Activated naive CD4-positive, alpha-beta T cell treated with anti-CD3 and anti-CD28 coated beads, Interleukin-2, amount 10 ng/mL, durations not matched to agents 7 days and 5 days (primary cell): ENCODE measurements at regions not wholly inside any gene's neighbourhood (a gene's known extent, or its start where the extent isn't known, plus 50 kb on each side); places are given as distances from the start of the nearest gene placed in this dataset.
"Not testable (repeated sequence)": the region's sequence is repeated elsewhere in the genome, so short reads cannot be mapped to it uniquely, and the experiment has no call there.

Experiments used
- CTCF ChIA-PET: fragments of 350-600 bp; sonication (Branson Sonifier 250); formaldehyde crosslinking; loops from one replicate; lab custom pipeline; 2021; ENCODE audit warnings: antibody characterized with exemption; lab: Charles Lee
- DNase-seq: peaks from one replicate; pipeline ENCODE4 v3.0.0-alpha.2; 2020
- H3K27ac Mint-ChIP-seq: one replicate; pipeline ENCODE4 v1.8.0; 2021; ENCODE audit warnings: mild to moderate bottlenecking, moderate library complexity, mixed read lengths
- H3K27me3 Mint-ChIP-seq: one replicate; pipeline ENCODE4 v1.8.0; 2021; ENCODE audit warnings: mild to moderate bottlenecking, mixed read lengths
- H3K36me3 Mint-ChIP-seq: one replicate; pipeline ENCODE4 v1.8.0; 2021; ENCODE audit warnings: mixed read lengths
- H3K4me1 Mint-ChIP-seq: one replicate; pipeline ENCODE4 v1.8.0; 2021; ENCODE audit warnings: mixed read lengths
- H3K4me3 Mint-ChIP-seq: one replicate; pipeline ENCODE4 v1.8.0; 2021; ENCODE audit warnings: mild to moderate bottlenecking, moderate library complexity, mixed read lengths
- H3K9me3 Mint-ChIP-seq: one replicate; pipeline ENCODE4 v1.8.0; 2021; ENCODE audit warnings: mixed read lengths

- CTCF ChIA-PET, result no interaction called here
- Mint-ChIP-seq H3K4me1 (peaks cover 13% of the 10 kb centered on the region), H3K27me3 (no peaks in the 10 kb centered on the region), H3K27ac (no peak overlapping the region), H3K36me3 (no peaks in the 10 kb centered on the region), H3K9me3 (no peaks in the 10 kb centered on the region), H3K4me3 (no peak overlapping the region)
- no peak for DNase-seq
Observed at GRCh38 chr21:35395728-35396127, 346.6 kb upstream of the RUNX1 start.

- Mint-ChIP-seq H3K4me1 (peaks cover 7% of the 10 kb centered on the region), H3K36me3 (no peaks in the 10 kb centered on the region), H3K9me3 (no peaks in the 10 kb centered on the region), H3K27me3 (no peaks in the 10 kb centered on the region), H3K27ac (no peak overlapping the region), H3K4me3 (no peak overlapping the region)
- no peak for DNase-seq
- CTCF ChIA-PET, result no interaction called here
Observed at GRCh38 chr21:35394634-35395369, 345.7 kb upstream of the RUNX1 start.

DNA sequence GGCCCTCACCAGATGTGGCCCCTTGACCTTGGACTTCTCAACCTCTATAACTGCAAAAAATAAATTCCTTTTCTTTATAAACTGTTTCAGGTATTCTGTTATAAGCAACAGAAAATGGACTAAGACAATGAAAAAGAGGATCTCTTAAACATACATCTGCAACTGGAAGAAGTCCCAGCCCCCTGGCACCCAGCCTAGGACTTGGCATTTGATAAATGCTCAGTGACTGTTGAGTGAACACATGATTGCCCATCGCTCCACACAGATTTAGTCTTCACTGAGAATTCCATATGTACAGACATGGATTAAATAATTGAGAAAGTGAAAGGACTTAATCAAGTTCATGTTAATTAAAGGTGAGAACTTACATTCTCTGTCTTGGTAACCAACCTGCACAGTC is 344.9 kb upstream of the RUNX1 start:
- H3K4me3 Mint-ChIP-seq, result no peak overlapping the region
- no peaks in the 10 kb centered on the region for H3K9me3 Mint-ChIP-seq

DNA sequence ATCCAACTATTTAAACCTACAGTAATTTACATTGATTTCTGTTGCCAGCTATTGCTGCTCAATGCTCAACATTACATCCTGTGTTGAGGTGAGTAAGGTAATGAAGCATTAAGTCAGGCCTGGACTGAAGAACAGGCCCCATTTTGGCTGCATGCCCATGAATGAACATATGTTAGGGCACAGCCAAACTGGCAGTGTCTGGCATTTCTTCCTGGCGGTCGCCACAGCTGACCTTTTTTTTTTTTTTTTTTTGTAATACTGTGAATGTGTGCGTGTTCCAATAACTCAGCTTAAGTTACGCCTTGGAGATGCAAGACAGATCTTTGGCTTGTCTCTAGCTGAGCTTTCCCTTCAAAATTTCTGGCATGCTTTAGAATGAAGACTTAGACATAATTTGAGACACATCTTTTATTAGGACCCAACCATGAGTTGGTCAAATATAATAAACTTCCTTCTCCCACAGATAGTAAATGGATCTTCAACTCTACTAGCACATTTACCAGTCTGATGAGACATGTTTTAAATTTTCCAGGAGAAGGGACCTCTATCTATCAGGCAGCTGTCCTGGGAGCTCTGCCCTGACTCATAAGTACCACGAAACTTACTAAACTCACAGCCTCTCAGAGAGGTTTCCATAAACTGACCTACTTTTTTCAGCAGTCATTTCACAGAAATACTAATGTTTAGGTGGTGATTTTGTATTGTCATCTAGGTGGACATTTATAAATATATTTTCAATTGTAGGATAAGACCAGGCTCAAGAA is 341.1 kb upstream of the RUNX1 start:
- Mint-ChIP-seq H3K4me1 (no peaks in the 10 kb centered on the region), H3K27ac (no peak overlapping the region), H3K4me3 (no peak overlapping the region), H3K27me3 (peaks cover 8% of the 10 kb centered on the region), H3K36me3 (no peaks in the 10 kb centered on the region), H3K9me3 (no peaks in the 10 kb centered on the region)
- CTCF ChIA-PET, result no interaction called here
- no peak for DNase-seq

More for the DNA sequence above, 344.9 kb upstream of the RUNX1 start:
- H3K27ac Mint-ChIP-seq, result no peak overlapping the region
- CTCF ChIA-PET, result no interaction called here
- no peaks in the 10 kb centered on the region for H3K27me3 Mint-ChIP-seq
- H3K36me3 Mint-ChIP-seq, result no peaks in the 10 kb centered on the region
- H3K4me1 Mint-ChIP-seq, result peaks cover 5% of the 10 kb centered on the region
- DNase-seq, result no peak

DNA sequence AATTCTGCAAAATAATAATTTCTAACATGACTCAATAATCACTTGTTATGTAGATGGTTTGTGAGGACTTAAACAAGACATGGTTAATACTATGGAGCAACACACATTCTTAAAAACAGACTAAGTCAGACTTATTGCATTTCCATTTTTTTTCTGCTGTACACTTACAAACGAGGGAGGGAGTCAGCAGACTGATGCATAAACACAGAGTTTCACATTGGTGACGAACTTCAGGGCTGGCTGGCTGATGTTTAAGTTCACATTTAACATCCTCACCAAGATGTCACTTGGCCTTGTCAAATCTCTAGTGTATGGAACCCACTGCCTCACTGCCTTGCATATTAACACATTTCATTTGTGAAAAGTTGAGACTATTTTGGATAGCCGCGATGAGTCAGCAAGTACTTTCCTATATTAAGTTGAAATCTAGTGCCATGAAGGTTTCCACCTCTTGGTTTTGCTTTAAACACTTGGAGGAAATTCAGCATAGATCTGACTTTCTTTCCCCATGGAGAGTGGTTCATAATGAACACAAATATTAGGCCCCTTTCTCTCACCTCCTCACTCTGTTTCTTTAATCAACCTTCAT is 337.5 kb upstream of the RUNX1 start:
- CTCF ChIA-PET, result no interaction called here
- Mint-ChIP-seq H3K9me3 (no peaks in the 10 kb centered on the region), H3K4me1 (no peaks in the 10 kb centered on the region), H3K36me3 (no peaks in the 10 kb centered on the region), H3K4me3 (no peak overlapping the region), H3K27me3 (peaks cover 14% of the 10 kb centered on the region), H3K27ac (no peak overlapping the region)
- no peak for DNase-seq

DNA sequence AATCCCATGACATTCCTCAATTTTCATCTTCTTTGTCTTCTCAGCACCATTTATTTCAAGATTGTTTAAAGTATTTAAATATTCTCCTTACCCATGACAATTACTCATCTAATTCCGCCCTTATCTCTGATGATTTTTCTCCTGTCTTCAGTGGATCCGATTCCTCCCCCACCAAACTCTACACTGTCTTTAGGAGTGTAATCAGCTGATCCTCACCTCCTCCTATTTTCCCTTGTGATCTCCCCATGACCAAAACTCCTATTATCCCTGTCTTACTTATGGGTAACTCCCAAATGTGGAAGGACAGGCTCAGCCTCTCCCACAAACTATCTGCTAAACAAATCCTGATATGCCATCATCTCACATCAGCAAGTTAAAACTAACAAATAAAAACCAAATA is 335.3 kb upstream of the RUNX1 start:
- CTCF ChIA-PET, result no interaction called here
- DNase-seq, result no peak
- peaks cover 14% of the 10 kb centered on the region for H3K27me3 Mint-ChIP-seq
- H3K9me3 Mint-ChIP-seq, result no peaks in the 10 kb centered on the region
- no peaks in the 10 kb centered on the region for H3K4me1 Mint-ChIP-seq
- H3K27ac Mint-ChIP-seq, result no peak overlapping the region
- no peak overlapping the region for H3K4me3 Mint-ChIP-seq
- no peaks in the 10 kb centered on the region for H3K36me3 Mint-ChIP-seq

- peaks cover 6% of the 10 kb centered on the region for H3K27me3 Mint-ChIP-seq
Observed at GRCh38 chr21:35382696-35383095, 333.6 kb upstream of the RUNX1 start.

DNA sequence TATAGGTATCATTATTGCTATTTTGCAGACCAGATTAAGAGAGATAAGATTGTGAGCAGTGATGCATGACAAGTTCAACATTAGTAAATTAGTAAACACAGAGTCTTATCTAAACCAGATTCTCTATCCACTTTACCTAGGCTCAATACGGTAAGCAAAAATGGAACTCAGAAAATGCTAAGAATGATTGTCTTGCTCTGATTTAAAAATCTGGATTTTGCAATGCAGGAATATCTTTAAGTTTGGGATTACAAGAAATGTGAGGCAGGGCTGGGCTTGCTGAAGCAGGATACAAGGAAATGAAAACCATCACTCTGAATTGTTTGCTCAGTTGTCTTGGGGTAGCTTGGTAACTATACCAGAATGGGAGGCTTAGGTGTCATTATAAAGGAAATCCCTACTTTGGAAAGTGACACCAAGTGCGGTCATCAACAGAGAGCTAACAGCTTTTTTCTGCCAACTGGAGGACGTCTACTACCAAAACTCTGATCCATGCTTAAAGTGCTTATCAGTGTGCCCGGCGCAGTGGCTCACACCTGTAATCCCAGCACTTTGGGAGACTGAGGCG is 332.7 kb upstream of the RUNX1 start:
- no peak overlapping the region for H3K27ac Mint-ChIP-seq
- no peaks in the 10 kb centered on the region for H3K36me3 Mint-ChIP-seq
- no peaks in the 10 kb centered on the region for H3K4me1 Mint-ChIP-seq
- no peak overlapping the region for H3K4me3 Mint-ChIP-seq
- no peaks in the 10 kb centered on the region for H3K9me3 Mint-ChIP-seq
- H3K27me3 Mint-ChIP-seq, result peaks cover 6% of the 10 kb centered on the region
- CTCF ChIA-PET, result no interaction called here
- no peak for DNase-seq

More at GRCh38 chr21:35382696-35383095, 333.6 kb upstream of the RUNX1 start:
- Mint-ChIP-seq H3K4me3 (no peak overlapping the region), H3K27ac (peak overlapping the region; percentile 47), H3K9me3 (no peaks in the 10 kb centered on the region), H3K36me3 (no peaks in the 10 kb centered on the region), H3K4me1 (no peaks in the 10 kb centered on the region)
- CTCF ChIA-PET, result interaction anchor here (0.8 kb wide), 1 partner anchor 18 kb away, joined by 3 read pairs; no protein-coding TSS in a partner anchor
- DNase-seq, result no peak

DNA sequence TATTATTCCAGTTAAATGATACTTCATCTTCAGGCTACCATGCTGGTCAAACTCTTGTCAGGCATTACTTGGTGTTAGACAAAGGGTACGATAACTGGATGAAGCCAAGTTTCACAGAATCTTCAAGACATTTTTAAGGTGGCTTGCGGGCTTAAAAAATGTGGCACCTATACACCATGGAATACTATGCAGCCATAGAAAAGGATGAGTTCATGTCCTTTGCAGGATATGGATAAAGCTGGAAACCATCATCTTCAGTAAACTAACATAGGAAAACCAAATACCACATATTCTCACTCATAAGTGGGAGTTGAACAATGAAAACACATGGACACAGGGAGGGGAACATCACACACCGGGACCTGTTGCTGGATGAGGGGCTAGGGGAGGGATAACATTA is 331.2 kb upstream of the RUNX1 start:
- H3K4me3 Mint-ChIP-seq, DNase-seq, CTCF ChIA-PET, H3K27me3 Mint-ChIP-seq, H3K27ac Mint-ChIP-seq, H3K36me3 Mint-ChIP-seq, H3K9me3 Mint-ChIP-seq, H3K4me1 Mint-ChIP-seq: not testable (repeated sequence)

GRCh38 chr21:35378881-35379280 is 329.8 kb upstream of the RUNX1 start:
- no peak overlapping the region for H3K4me3 Mint-ChIP-seq
- no peaks in the 10 kb centered on the region for H3K36me3 Mint-ChIP-seq
- H3K4me1 Mint-ChIP-seq, result no peaks in the 10 kb centered on the region
- H3K9me3 Mint-ChIP-seq, result no peaks in the 10 kb centered on the region
- peaks cover 3% of the 10 kb centered on the region for H3K27me3 Mint-ChIP-seq
- H3K27ac Mint-ChIP-seq, result no peak overlapping the region
- CTCF ChIA-PET, result interaction anchor here (0.6 kb wide), 1 partner anchor 486 kb away, joined by 3 read pairs; no protein-coding TSS in a partner anchor
- no peak for DNase-seq

- no peak for DNase-seq
- H3K4me1 Mint-ChIP-seq, result no peaks in the 10 kb centered on the region
- no peak overlapping the region for H3K27ac Mint-ChIP-seq
- no peaks in the 10 kb centered on the region for H3K36me3 Mint-ChIP-seq
- peaks cover 3% of the 10 kb centered on the region for H3K27me3 Mint-ChIP-seq
- CTCF ChIA-PET, result no interaction called here
- no peak overlapping the region for H3K4me3 Mint-ChIP-seq
- no peaks in the 10 kb centered on the region for H3K9me3 Mint-ChIP-seq
Observed at GRCh38 chr21:35377505-35378090, 328.5 kb upstream of the RUNX1 start.

DNA sequence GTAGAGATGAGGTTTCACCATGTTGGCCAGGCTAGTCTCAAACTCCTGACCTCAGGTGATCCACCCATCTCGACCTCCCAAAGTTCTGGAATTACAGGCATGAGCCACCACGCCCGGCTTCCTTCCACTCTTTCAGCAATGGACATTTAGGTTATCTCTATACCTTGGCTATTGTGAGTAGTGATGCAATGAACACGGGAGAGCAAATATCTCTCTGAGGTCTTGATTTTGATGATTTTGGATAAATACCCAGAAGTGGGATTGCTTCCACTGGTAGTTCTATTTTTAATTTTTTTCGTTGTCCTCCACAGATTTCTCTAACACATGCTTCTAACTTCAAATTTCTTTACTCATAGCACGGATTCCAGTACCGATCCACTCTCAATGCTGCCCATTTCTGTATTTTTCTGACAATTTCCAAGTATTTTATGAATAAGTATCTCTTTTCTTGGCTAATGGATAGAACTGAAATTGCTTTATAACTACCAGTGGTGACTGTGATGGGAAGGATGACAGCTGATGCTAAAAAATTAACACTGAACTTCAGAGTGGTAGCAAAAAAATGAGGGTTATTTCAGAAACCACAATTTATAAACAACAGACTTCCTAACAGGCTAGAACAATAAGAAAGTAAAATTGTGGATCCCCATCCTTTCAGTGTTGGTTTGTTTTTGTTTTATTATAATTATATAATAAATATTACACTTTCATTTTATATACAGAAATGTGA is 327.5 kb upstream of the RUNX1 start:
- no peaks in the 10 kb centered on the region for H3K36me3 Mint-ChIP-seq
- no peaks in the 10 kb centered on the region for H3K9me3 Mint-ChIP-seq
- CTCF ChIA-PET, result no interaction called here
- H3K4me3 Mint-ChIP-seq, result no peak overlapping the region
- H3K27ac Mint-ChIP-seq, result no peak overlapping the region
- H3K4me1 Mint-ChIP-seq, result no peaks in the 10 kb centered on the region
- no peaks in the 10 kb centered on the region for H3K27me3 Mint-ChIP-seq
- DNase-seq, result no peak

GRCh38 chr21:35375115-35375514 is 326.0 kb upstream of the RUNX1 start:
- Mint-ChIP-seq H3K4me3 (no peak overlapping the region), H3K27me3 (no peaks in the 10 kb centered on the region), H3K9me3 (no peaks in the 10 kb centered on the region), H3K27ac (no peak overlapping the region), H3K36me3 (no peaks in the 10 kb centered on the region), H3K4me1 (no peaks in the 10 kb centered on the region)
- DNase-seq, result no peak
- CTCF ChIA-PET, result no interaction called here

- H3K27ac Mint-ChIP-seq, result no peak overlapping the region
- CTCF ChIA-PET, result no interaction called here
- H3K4me1 Mint-ChIP-seq, result no peaks in the 10 kb centered on the region
- H3K9me3 Mint-ChIP-seq, result no peaks in the 10 kb centered on the region
- no peak for DNase-seq
- H3K36me3 Mint-ChIP-seq, result no peaks in the 10 kb centered on the region
- no peaks in the 10 kb centered on the region for H3K27me3 Mint-ChIP-seq
- no peak overlapping the region for H3K4me3 Mint-ChIP-seq
Observed at GRCh38 chr21:35373998-35374397, 324.9 kb upstream of the RUNX1 start.
